B cell (primary cell): ENCODE measurements at regions not wholly inside any gene's neighbourhood (a gene's known extent, or its start where the extent isn't known, plus 50 kb on each side); places are given as distances from the start of the nearest gene placed in this dataset.

ENCODE experiments used
- ATAC-seq: fragments of 200-7000 bp; cut with Tn5 transposase; one replicate; pipeline ENCODE4 v1.10.0; 2021; ENCODE audit warnings: low read depth, mild to moderate bottlenecking, moderate number of reproducible peaks, moderate library complexity
- CTCF ChIA-PET: fragments of 350-600 bp; sonication (Branson Sonifier 250); formaldehyde crosslinking; loops from one replicate; lab custom pipeline; 2021; ENCODE audit warnings: antibody characterized with exemption, inconsistent platforms; lab: Charles Lee
- POLR2A ChIA-PET: fragments of 350-600 bp; sonication (Branson Sonifier 250); formaldehyde crosslinking; loops from one replicate; lab custom pipeline; 2021; ENCODE audit warnings: antibody characterized with exemption; lab: Charles Lee
- DNase-seq: peaks from one replicate; pipeline ENCODE4 v3.0.0; 2013
- H2AFZ ChIP-seq: 2 replicates; pipeline ENCODE4 v1.6.1; 2012; ENCODE audit warnings: mild to moderate bottlenecking, low read depth, low read length; ENCODE audit not compliant: insufficient read depth, poor library complexity, severe bottlenecking
- H3K27ac ChIP-seq, 2 donors: 1 replicate in 1 of 2; 2 replicates in 1 of 2; pipeline ENCODE4 v1.5.1; 2012 to 2013; ENCODE audit warnings: low read length in 2 of 2, mild to moderate bottlenecking in 2 of 2, moderate library complexity in 1 of 2
- H3K27me3 ChIP-seq, 4 experiments: fragments of 200-600 bp in 1 of 4; sonication (generic) in 1 of 4; replicated peaks in 1 of 4; 1 replicate in 2 of 4; 2 replicates in 2 of 4; pipeline versions ENCODE4 v1.6.1 to v1.7.0; 2013 to 2016; ENCODE audit warnings: low read length in 3 of 4, mild to moderate bottlenecking in 2 of 4, mixed read lengths in 1 of 4, moderate library complexity in 1 of 4; ENCODE audit not compliant: insufficient read depth in 4 of 4, control insufficient read depth in 3 of 4; ENCODE audit errors: control extremely low read depth in 1 of 4
- H3K36me3 ChIP-seq, 2 experiments: replicated peaks in 1 of 2; 1 replicate in 1 of 2; 2 replicates in 1 of 2; pipeline versions ENCODE4 v1.6.1 to v1.7.1; 2013; ENCODE audit warnings: low read length in 1 of 2; ENCODE audit not compliant: insufficient read depth in 2 of 2, control insufficient read depth in 1 of 2; ENCODE audit errors: control extremely low read depth in 1 of 2, extremely low read depth in 1 of 2
- H3K4me1 ChIP-seq, 2 donors: fragments of 200-600 bp in 1 of 2; sonication (generic) in 1 of 2; 1 replicate in 1 of 2; 2 replicates in 1 of 2; pipeline versions ENCODE4 v1.5.1 to v1.6.1; 2013 to 2017; ENCODE audit warnings: low read length in 2 of 2; ENCODE audit not compliant: control insufficient read depth in 2 of 2, insufficient read depth in 2 of 2
- H3K4me2 ChIP-seq: replicated peaks from 2 replicates; pipeline ENCODE3; 2012; ENCODE audit warnings: mild to moderate bottlenecking, low read depth, low read length; ENCODE audit not compliant: poor library complexity, severe bottlenecking
- H3K4me3 ChIP-seq, 5 experiments: fragments of 200-600 bp in 1 of 5; sonication (generic) in 1 of 5; 1 replicate in 3 of 5; 2 replicates in 2 of 5; pipeline versions ENCODE4 v1.5.1 to v1.7.0; 2011 to 2016; ENCODE audit warnings: low read length in 4 of 5, mild to moderate bottlenecking in 4 of 5, low read depth in 2 of 5, control low read depth in 1 of 5, moderate library complexity in 1 of 5; ENCODE audit not compliant: insufficient read depth in 1 of 5; ENCODE audit errors: control extremely low read depth in 1 of 5, extremely low read depth in 1 of 5
- H3K79me2 ChIP-seq: fragments of 200-600 bp; sonication (generic); one replicate; pipeline ENCODE4 v1.6.0; 2016; ENCODE audit warnings: low read length; ENCODE audit not compliant: control insufficient read depth, insufficient read depth
- H3K9ac ChIP-seq: fragments of 200-600 bp; sonication (generic); 2 replicates; pipeline ENCODE4 v1.6.1; 2017; ENCODE audit warnings: mild to moderate bottlenecking, low read length, moderate library complexity
- H3K9me3 ChIP-seq, 3 donors: one replicate each; pipeline versions ENCODE4 v1.6.1 to v1.7.1; 2013; ENCODE audit warnings: low read length in 2 of 3; ENCODE audit not compliant: control insufficient read depth in 2 of 3, insufficient read depth in 1 of 3; ENCODE audit errors: control extremely low read depth in 1 of 3
- H4K20me1 ChIP-seq: 2 replicates; pipeline ENCODE4 v1.6.0; 2012; ENCODE audit warnings: mild to moderate bottlenecking, low read length; ENCODE audit not compliant: insufficient read depth, control insufficient read depth, poor library complexity, severe bottlenecking
- H3K27ac Mint-ChIP-seq: one replicate; pipeline ENCODE4 v1.8.0; 2021; ENCODE audit warnings: mixed read lengths
- H3K27me3 Mint-ChIP-seq: one replicate; pipeline ENCODE4 v1.8.0; 2021; ENCODE audit warnings: mixed read lengths
- H3K4me1 Mint-ChIP-seq: one replicate; pipeline ENCODE4 v1.8.0; 2021; ENCODE audit warnings: mixed read lengths
- H3K4me3 Mint-ChIP-seq: one replicate; pipeline ENCODE4 v1.8.0; 2021; ENCODE audit warnings: mixed read lengths
- H3K9me3 Mint-ChIP-seq: one replicate; pipeline ENCODE4 v1.8.0; 2022; ENCODE audit warnings: mixed read lengths; ENCODE audit not compliant: insufficient read depth
- EZH2 ChIP-seq: IDR thresholded peaks from 2 replicates; pipeline ENCODE4 v1.6.1; 2012; ENCODE audit warnings: borderline replicate concordance, low read depth, mild to moderate bottlenecking, moderate library complexity, low read length; ENCODE audit not compliant: insufficient read depth, poor library complexity, severe bottlenecking
- WGBS: methylation state at CpG from one replicate; pipeline ENCODE4 v1.1.5; 2013; ENCODE audit warnings: missing lambda C conversion rate; ENCODE audit not compliant: insufficient coverage; 5-methylcytosine and 5-hydroxymethylcytosine counted together
- intact Hi-C: fragments of 100-400 bp; cut with micrococcal nuclease; formaldehyde crosslinking; loops from one replicate; pipeline ENCODE4 v1.10.0; 2022
- TF ChIP-seq, protein P1 (sequence below): fragments of 200-600 bp; IDR thresholded peaks from one replicate; pipeline ENCODE4 v1.8.0; 2022; ENCODE audit warnings: antibody characterized with exemption, mild to moderate bottlenecking

DNA sequence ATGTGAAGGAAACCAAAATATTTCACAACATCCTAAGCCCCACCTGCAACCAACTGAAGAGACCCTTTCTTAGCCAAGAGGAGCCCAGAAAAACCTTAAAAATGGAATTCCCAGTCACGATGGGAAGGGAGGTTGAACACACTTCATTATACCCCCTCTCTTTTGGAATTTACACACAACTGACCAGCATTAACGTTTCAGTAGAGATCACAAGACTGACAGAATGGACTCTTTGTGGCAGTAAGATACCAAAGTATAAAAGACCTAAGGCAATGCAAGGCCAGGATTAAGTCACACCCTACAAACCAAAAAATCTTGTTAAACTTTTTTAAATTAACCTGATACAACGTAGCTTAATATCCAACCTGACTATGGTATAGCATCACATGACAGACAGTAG is 190.9 kb downstream of the OTOR start:
- CTCF ChIA-PET: no interaction called here
- POLR2A ChIA-PET: no interaction called here
- Histone ChIP-seq H3K27me3 (no peaks in the 10 kb centered on the region), H3K27ac (no peak overlapping the region), H3K9ac (no peak overlapping the region), H3K36me3 (no peaks in the 10 kb centered on the region), H3K4me1 (no peaks in the 10 kb centered on the region), H3K9me3 (no peaks in the 10 kb centered on the region), H3K4me2 (no peak overlapping the region), H2AFZ (no peak overlapping the region), H4K20me1 (no peaks in the 10 kb centered on the region), H3K4me3 (no peak overlapping the region), H3K79me2 (no peaks in the 10 kb centered on the region)
- ATAC-seq: no peak
- WGBS: 11% methylated on average over 1 of the region's 3 CpGs
- Mint-ChIP-seq H3K4me3 (no peak overlapping the region), H3K27ac (no peak overlapping the region), H3K9me3 (peaks cover 5% of the 10 kb centered on the region), H3K27me3 (no peaks in the 10 kb centered on the region), H3K4me1 (no peaks in the 10 kb centered on the region)
- DNase-seq: no peak
- intact Hi-C loops: no loop called here
- TF ChIP-seq, protein P1, sequence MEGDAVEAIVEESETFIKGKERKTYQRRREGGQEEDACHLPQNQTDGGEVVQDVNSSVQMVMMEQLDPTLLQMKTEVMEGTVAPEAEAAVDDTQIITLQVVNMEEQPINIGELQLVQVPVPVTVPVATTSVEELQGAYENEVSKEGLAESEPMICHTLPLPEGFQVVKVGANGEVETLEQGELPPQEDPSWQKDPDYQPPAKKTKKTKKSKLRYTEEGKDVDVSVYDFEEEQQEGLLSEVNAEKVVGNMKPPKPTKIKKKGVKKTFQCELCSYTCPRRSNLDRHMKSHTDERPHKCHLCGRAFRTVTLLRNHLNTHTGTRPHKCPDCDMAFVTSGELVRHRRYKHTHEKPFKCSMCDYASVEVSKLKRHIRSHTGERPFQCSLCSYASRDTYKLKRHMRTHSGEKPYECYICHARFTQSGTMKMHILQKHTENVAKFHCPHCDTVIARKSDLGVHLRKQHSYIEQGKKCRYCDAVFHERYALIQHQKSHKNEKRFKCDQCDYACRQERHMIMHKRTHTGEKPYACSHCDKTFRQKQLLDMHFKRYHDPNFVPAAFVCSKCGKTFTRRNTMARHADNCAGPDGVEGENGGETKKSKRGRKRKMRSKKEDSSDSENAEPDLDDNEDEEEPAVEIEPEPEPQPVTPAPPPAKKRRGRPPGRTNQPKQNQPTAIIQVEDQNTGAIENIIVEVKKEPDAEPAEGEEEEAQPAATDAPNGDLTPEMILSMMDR: no peak
- TF ChIP-seq EZH2: no peak

DNA sequence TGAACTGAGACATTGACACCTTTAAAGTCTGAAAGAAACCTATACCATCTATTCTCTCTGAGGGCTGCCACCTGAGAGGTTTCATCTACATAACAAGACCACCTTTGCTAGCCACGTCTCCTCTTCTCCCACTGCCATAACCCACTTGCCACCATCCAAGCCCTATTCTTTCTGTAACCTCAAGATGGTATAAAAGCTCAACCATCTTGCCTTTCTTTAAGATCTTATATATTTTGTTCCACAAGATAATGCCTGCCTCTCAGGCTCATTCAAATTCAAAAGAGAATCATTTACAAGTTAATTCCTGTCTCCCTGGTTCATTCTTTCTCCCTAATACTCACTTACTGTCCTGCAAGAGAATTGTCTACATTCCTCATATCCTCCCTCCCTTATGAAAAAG is 192.5 kb downstream of the OTOR start:
- intact Hi-C loops: no loop called here

More for the DNA sequence above, 192.5 kb downstream of the OTOR start:
- no peak overlapping the region for H3K9ac ChIP-seq
- ATAC-seq: no peak
- H4K20me1 ChIP-seq: no peaks in the 10 kb centered on the region
- no peak for DNase-seq
- Mint-ChIP-seq H3K9me3 (peaks cover 4% of the 10 kb centered on the region), H3K27ac (no peak overlapping the region), H3K4me3 (no peak overlapping the region), H3K27me3 (no peaks in the 10 kb centered on the region), H3K4me1 (no peaks in the 10 kb centered on the region)
- no peak for TF ChIP-seq EZH2
- TF ChIP-seq, protein P1: no peak
- no peaks in the 10 kb centered on the region for H3K79me2 ChIP-seq
- ChIA-PET POLR2A (no interaction called here), CTCF (no interaction called here)
- H3K4me3 ChIP-seq: no peak overlapping the region
- no peaks in the 10 kb centered on the region for H3K4me1 ChIP-seq
- no peak overlapping the region for H3K4me2 ChIP-seq
- no peak overlapping the region for H2AFZ ChIP-seq
- no peak overlapping the region for H3K27ac ChIP-seq
- WGBS: 22% methylated on average over 1 of the region's 1 CpG
- H3K36me3 ChIP-seq: no peaks in the 10 kb centered on the region
- no peaks in the 10 kb centered on the region for H3K27me3 ChIP-seq
- H3K9me3 ChIP-seq: no peaks in the 10 kb centered on the region
